CD4-positive, CD25-positive, alpha-beta regulatory T cell (primary cell): ENCODE measurements at regions not wholly inside any gene's neighbourhood (a gene's known extent, or its start where the extent isn't known, plus 50 kb on each side); places are given as distances from the start of the nearest gene placed in this dataset.

ENCODE experiments used
- ATAC-seq, 2 donors: fragments of 150-1000 bp; cut with Tn5 transposase; one replicate each; pipeline ENCODE4 v1.10.0; 2021; ENCODE audit warnings: low read depth in 2 of 2, moderate number of reproducible peaks in 2 of 2, moderate library complexity in 1 of 2
- DNase-seq, 3 donors: peaks; one replicate each; pipeline versions ENCODE4 v3.0.0 to v3.0.0-alpha.2; 2012 to 2022; ENCODE audit warnings: mixed read lengths in 1 of 3
- H3K27ac ChIP-seq: one replicate; pipeline ENCODE4 v1.7.0; 2013; ENCODE audit warnings: mild to moderate bottlenecking, low read length; ENCODE audit not compliant: insufficient read depth, poor library complexity, severe bottlenecking
- H3K27me3 ChIP-seq: one replicate; pipeline ENCODE4 v1.7.0; 2013; ENCODE audit warnings: low read length; ENCODE audit not compliant: control insufficient read depth, insufficient read depth
- H3K36me3 ChIP-seq: one replicate; pipeline ENCODE4 v1.7.0; 2013; ENCODE audit warnings: mild to moderate bottlenecking, low read length, moderate library complexity; ENCODE audit not compliant: control insufficient read depth, insufficient read depth
- H3K4me1 ChIP-seq: 2 replicates; pipeline ENCODE4 v1.7.0; 2013; ENCODE audit warnings: mild to moderate bottlenecking, low read length; ENCODE audit not compliant: insufficient read depth, control insufficient read depth, poor library complexity, severe bottlenecking
- H3K4me3 ChIP-seq: one replicate; pipeline ENCODE4 v1.7.0; 2013; ENCODE audit warnings: low read depth, mild to moderate bottlenecking, low read length, moderate library complexity
- H3K9me3 ChIP-seq, 2 experiments: 1 replicate in 1 of 2; 2 replicates in 1 of 2; pipeline ENCODE4 v1.7.0; 2013; ENCODE audit warnings: low read length in 2 of 2, mild to moderate bottlenecking in 1 of 2, moderate library complexity in 1 of 2; ENCODE audit not compliant: control insufficient read depth in 2 of 2
- H3K27ac Mint-ChIP-seq, 3 donors: one replicate each; pipeline ENCODE4 v1.8.0; 2020 to 2022; ENCODE audit warnings: mild to moderate bottlenecking in 3 of 3, mixed read lengths in 3 of 3, moderate library complexity in 2 of 3
- H3K27me3 Mint-ChIP-seq: one replicate; pipeline ENCODE4 v1.8.0; 2022; ENCODE audit warnings: mild to moderate bottlenecking, mixed read lengths
- H3K36me3 Mint-ChIP-seq: one replicate; pipeline ENCODE4 v1.8.0; 2020; ENCODE audit warnings: mixed read lengths
- H3K4me1 Mint-ChIP-seq, 4 donors: one replicate each; pipeline ENCODE4 v1.8.0; 2020 to 2022; ENCODE audit warnings: mixed read lengths in 4 of 4, mild to moderate bottlenecking in 1 of 4
- H3K4me3 Mint-ChIP-seq, 4 donors: one replicate each; pipeline ENCODE4 v1.8.0; 2020 to 2022; ENCODE audit warnings: mild to moderate bottlenecking in 4 of 4, mixed read lengths in 4 of 4, moderate library complexity in 3 of 4
- H3K9me3 Mint-ChIP-seq, 7 donors: one replicate each; pipeline ENCODE4 v1.8.0; 2020 to 2022; ENCODE audit warnings: mixed read lengths in 7 of 7, mild to moderate bottlenecking in 3 of 7, moderate library complexity in 2 of 7

- ATAC-seq: no peak
- Mint-ChIP-seq H3K27me3 (peaks cover 2% of the 10 kb centered on the region), H3K4me1 (no peaks in the 10 kb centered on the region)
Observed at GRCh38 chr3:104825116-104825515, 541.6 kb upstream of the ALCAM start.

GRCh38 chr3:104831071-104831470 is 535.6 kb upstream of the ALCAM start:
- H3K9me3 ChIP-seq: no peaks in the 10 kb centered on the region
- no peak overlapping the region for H3K27ac ChIP-seq
- no peaks in the 10 kb centered on the region for H3K27me3 Mint-ChIP-seq
- ATAC-seq: no peak
- H3K36me3 ChIP-seq: no peaks in the 10 kb centered on the region
- H3K36me3 Mint-ChIP-seq: no peaks in the 10 kb centered on the region
- H3K4me3 ChIP-seq: no peak overlapping the region
- no peaks in the 10 kb centered on the region for H3K27me3 ChIP-seq
- DNase-seq: no peak
- H3K27ac Mint-ChIP-seq: no peak overlapping the region
- peaks cover 0 to 3% (median 0%) of the 10 kb centered on the region in 7 donors for H3K9me3 Mint-ChIP-seq
- no peaks in the 10 kb centered on the region for H3K4me1 ChIP-seq
- no peak overlapping the region for H3K4me3 Mint-ChIP-seq
- no peaks in the 10 kb centered on the region for H3K4me1 Mint-ChIP-seq

More at GRCh38 chr3:104825116-104825515, 541.6 kb upstream of the ALCAM start:
- H3K4me1 ChIP-seq: no peaks in the 10 kb centered on the region
- H3K9me3 ChIP-seq: no peaks in the 10 kb centered on the region
- Mint-ChIP-seq H3K4me3 (no peak overlapping the region), H3K36me3 (no peaks in the 10 kb centered on the region), H3K27ac (no peak overlapping the region), H3K9me3 (peaks cover 0 to 14% (median 3%) of the 10 kb centered on the region in 7 donors)
- no peak overlapping the region for H3K27ac ChIP-seq
- H3K4me3 ChIP-seq: no peak overlapping the region
- no peak for DNase-seq
- H3K27me3 ChIP-seq: no peaks in the 10 kb centered on the region
- no peaks in the 10 kb centered on the region for H3K36me3 ChIP-seq

GRCh38 chr3:104832530-104832929 is 534.2 kb upstream of the ALCAM start:
- no peaks in the 10 kb centered on the region for H3K27me3 ChIP-seq
- no peaks in the 10 kb centered on the region for H3K36me3 ChIP-seq
- DNase-seq (no peak), ATAC-seq (no peak)
- no peaks in the 10 kb centered on the region for H3K4me1 ChIP-seq
- Mint-ChIP-seq H3K36me3 (no peaks in the 10 kb centered on the region), H3K27ac (peak overlapping the region in 1 of 3 donors; percentile 74), H3K9me3 (peaks cover 0 to 3% (median 0%) of the 10 kb centered on the region in 7 donors), H3K4me1 (no peaks in the 10 kb centered on the region), H3K4me3 (no peak overlapping the region), H3K27me3 (no peaks in the 10 kb centered on the region)
- no peak overlapping the region for H3K27ac ChIP-seq
- no peaks in the 10 kb centered on the region for H3K9me3 ChIP-seq
- H3K4me3 ChIP-seq: no peak overlapping the region

- Histone ChIP-seq H3K9me3 (no peaks in the 10 kb centered on the region), H3K27ac (no peak overlapping the region), H3K4me3 (no peak overlapping the region), H3K36me3 (no peaks in the 10 kb centered on the region), H3K4me1 (no peaks in the 10 kb centered on the region), H3K27me3 (no peaks in the 10 kb centered on the region)
- H3K4me1 Mint-ChIP-seq: no peaks in the 10 kb centered on the region
- ATAC-seq (no peak), DNase-seq (no peak)
- H3K27ac Mint-ChIP-seq: peak overlapping the region in 1 of 3 donors; percentile 7
- H3K36me3 Mint-ChIP-seq: no peaks in the 10 kb centered on the region
- H3K9me3 Mint-ChIP-seq: peaks cover 0 to 3% (median 0%) of the 10 kb centered on the region in 7 donors
- no peak overlapping the region for H3K4me3 Mint-ChIP-seq
- H3K27me3 Mint-ChIP-seq: no peaks in the 10 kb centered on the region
Observed at GRCh38 chr3:104835376-104835775, 531.3 kb upstream of the ALCAM start.

GRCh38 chr3:104846270-104846669 is 520.4 kb upstream of the ALCAM start:
- Mint-ChIP-seq H3K36me3 (no peaks in the 10 kb centered on the region), H3K9me3 (peaks cover 0 to 12% (median 2%) of the 10 kb centered on the region in 7 donors), H3K4me3 (no peak overlapping the region), H3K27me3 (no peaks in the 10 kb centered on the region), H3K27ac (no peak overlapping the region), H3K4me1 (no peaks in the 10 kb centered on the region)
- no peaks in the 10 kb centered on the region for H3K9me3 ChIP-seq
- no peak overlapping the region for H3K27ac ChIP-seq
- H3K36me3 ChIP-seq: no peaks in the 10 kb centered on the region
- no peak overlapping the region for H3K4me3 ChIP-seq
- ATAC-seq (no peak), DNase-seq (no peak)
- H3K4me1 ChIP-seq: no peaks in the 10 kb centered on the region
- no peaks in the 10 kb centered on the region for H3K27me3 ChIP-seq

- Mint-ChIP-seq H3K27ac (no peak overlapping the region), H3K4me3 (no peak overlapping the region), H3K9me3 (peaks cover 0 to 12% (median 4%) of the 10 kb centered on the region in 7 donors), H3K27me3 (no peaks in the 10 kb centered on the region), H3K4me1 (no peaks in the 10 kb centered on the region), H3K36me3 (no peaks in the 10 kb centered on the region)
- Histone ChIP-seq H3K4me1 (no peaks in the 10 kb centered on the region), H3K27ac (no peak overlapping the region), H3K27me3 (no peaks in the 10 kb centered on the region), H3K36me3 (no peaks in the 10 kb centered on the region), H3K9me3 (no peaks in the 10 kb centered on the region), H3K4me3 (no peak overlapping the region)
- ATAC-seq: no peak
- DNase-seq: no peak
Observed at GRCh38 chr3:104849070-104849469, 517.6 kb upstream of the ALCAM start.

- Histone ChIP-seq H3K4me3 (no peak overlapping the region), H3K36me3 (no peaks in the 10 kb centered on the region), H3K27ac (no peak overlapping the region), H3K9me3 (no peaks in the 10 kb centered on the region), H3K27me3 (no peaks in the 10 kb centered on the region), H3K4me1 (no peaks in the 10 kb centered on the region)
- H3K9me3 Mint-ChIP-seq: peaks cover 0 to 4% (median 2%) of the 10 kb centered on the region in 7 donors
- no peaks in the 10 kb centered on the region for H3K4me1 Mint-ChIP-seq
- DNase-seq (no peak), ATAC-seq (no peak)
- no peaks in the 10 kb centered on the region for H3K27me3 Mint-ChIP-seq
- H3K36me3 Mint-ChIP-seq: no peaks in the 10 kb centered on the region
- no peak overlapping the region for H3K4me3 Mint-ChIP-seq
- H3K27ac Mint-ChIP-seq: no peak overlapping the region
Observed at GRCh38 chr3:104854468-104854867, 512.2 kb upstream of the ALCAM start.

GRCh38 chr3:104855702-104856101 is 511.0 kb upstream of the ALCAM start:
- Mint-ChIP-seq H3K4me1 (no peaks in the 10 kb centered on the region), H3K27ac (no peak overlapping the region)
- no peak for DNase-seq

More at GRCh38 chr3:104855702-104856101, 511.0 kb upstream of the ALCAM start:
- Histone ChIP-seq H3K27ac (no peak overlapping the region), H3K27me3 (no peaks in the 10 kb centered on the region), H3K9me3 (no peaks in the 10 kb centered on the region), H3K4me1 (no peaks in the 10 kb centered on the region), H3K36me3 (no peaks in the 10 kb centered on the region), H3K4me3 (no peak overlapping the region)
- Mint-ChIP-seq H3K27me3 (no peaks in the 10 kb centered on the region), H3K36me3 (no peaks in the 10 kb centered on the region), H3K9me3 (peaks cover 0 to 4% (median 2%) of the 10 kb centered on the region in 7 donors), H3K4me3 (no peak overlapping the region)
- ATAC-seq: no peak
